A673 (cell line): ENCODE measurements at regions not wholly inside any gene's neighbourhood (a gene's known extent, or its start where the extent isn't known, plus 50 kb on each side); places are given as distances from the start of the nearest gene placed in this dataset.

Experiments
- BruUV-seq: library from RNA; stranded (reverse); fragments of 400-500 nt; replicated peaks from 2 replicates; lab custom pipeline; 2021; lab: Mats Ljungman, UMichigan
- CTCF ChIA-PET: fragments of 300-600 bp; sonication (Branson Sonifier 250); formaldehyde crosslinking; loops from one replicate; lab custom pipeline; 2022; ENCODE audit warnings: antibody characterized with exemption; lab: Charles Lee
- POLR2A ChIA-PET: fragments of 300-600 bp; sonication (Branson Sonifier 250); formaldehyde crosslinking; loops from one replicate; lab custom pipeline; 2022; ENCODE audit warnings: antibody characterized with exemption; ENCODE audit not compliant: low non-redundant PET; lab: Charles Lee
- DNase-seq: peaks from one replicate; pipeline ENCODE4 v3.0.0-alpha.2; 2015; ENCODE audit warnings: low spot score
- H3K27ac ChIP-seq: fragments of 200-600 bp; sonication (generic); 2 replicates; pipeline ENCODE4 v1.5.1; 2016; ENCODE audit warnings: mixed run types, low read depth, mild to moderate bottlenecking, mixed read lengths, antibody characterized with exemption, low read length; ENCODE audit not compliant: poor library complexity, severe bottlenecking
- H3K27me3 ChIP-seq: fragments of 200-600 bp; sonication (generic); replicated peaks from 2 replicates; pipeline ENCODE4 v1.6.1; 2017; ENCODE audit warnings: mixed run types, low read depth, mild to moderate bottlenecking, mixed read lengths, antibody characterized with exemption, low read length; ENCODE audit not compliant: insufficient read depth, poor library complexity
- H3K36me3 ChIP-seq: fragments of 200-600 bp; sonication (generic); 2 replicates; pipeline ENCODE4 v1.6.1; 2016; ENCODE audit warnings: mixed run types, mild to moderate bottlenecking, mixed read lengths, antibody characterized with exemption, low read length; ENCODE audit not compliant: insufficient read depth, poor library complexity, severe bottlenecking
- H3K4me1 ChIP-seq: fragments of 200-600 bp; sonication (generic); 2 replicates; pipeline ENCODE4 v1.6.1; 2017; ENCODE audit warnings: mixed run types, mild to moderate bottlenecking, mixed read lengths, antibody characterized with exemption, low read length; ENCODE audit not compliant: insufficient read depth, poor library complexity, severe bottlenecking
- H3K4me3 ChIP-seq: fragments of 200-600 bp; sonication (generic); 2 replicates; pipeline ENCODE4 v1.5.1; 2016; ENCODE audit warnings: low read depth, mixed run types, mild to moderate bottlenecking, mixed read lengths, low read length; ENCODE audit not compliant: poor library complexity, severe bottlenecking
- H3K9me3 ChIP-seq: fragments of 200-600 bp; sonication (generic); 2 replicates; pipeline ENCODE4 v1.6.1; 2016; ENCODE audit warnings: mixed run types, low read depth, mild to moderate bottlenecking, mixed read lengths, antibody characterized with exemption, low read length; ENCODE audit not compliant: poor library complexity, severe bottlenecking
- EZH2 ChIP-seq: fragments of 200-600 bp; sonication (generic); IDR thresholded peaks from 2 replicates; pipeline ENCODE4 v1.6.1; 2017; ENCODE audit warnings: borderline replicate concordance, low read depth, mild to moderate bottlenecking, mixed read lengths, antibody characterized with exemption, low read length; ENCODE audit not compliant: poor library complexity, severe bottlenecking
- intact Hi-C: fragments of 100-400 bp; cut with micrococcal nuclease; formaldehyde crosslinking; loops from one replicate; pipeline ENCODE4 v1.10.0; 2022; ENCODE audit not compliant: unreplicated experiment
- TF ChIP-seq, protein P1 (sequence below): fragments of 300-800, 200-600 bp; sonication (generic); conservative IDR thresholded peaks from 2 replicates; pipeline ENCODE4 v1.5.1; 2017; ENCODE audit warnings: low read depth, mild to moderate bottlenecking, antibody characterized with exemption, low read length, moderate library complexity, mixed read lengths

DNA sequence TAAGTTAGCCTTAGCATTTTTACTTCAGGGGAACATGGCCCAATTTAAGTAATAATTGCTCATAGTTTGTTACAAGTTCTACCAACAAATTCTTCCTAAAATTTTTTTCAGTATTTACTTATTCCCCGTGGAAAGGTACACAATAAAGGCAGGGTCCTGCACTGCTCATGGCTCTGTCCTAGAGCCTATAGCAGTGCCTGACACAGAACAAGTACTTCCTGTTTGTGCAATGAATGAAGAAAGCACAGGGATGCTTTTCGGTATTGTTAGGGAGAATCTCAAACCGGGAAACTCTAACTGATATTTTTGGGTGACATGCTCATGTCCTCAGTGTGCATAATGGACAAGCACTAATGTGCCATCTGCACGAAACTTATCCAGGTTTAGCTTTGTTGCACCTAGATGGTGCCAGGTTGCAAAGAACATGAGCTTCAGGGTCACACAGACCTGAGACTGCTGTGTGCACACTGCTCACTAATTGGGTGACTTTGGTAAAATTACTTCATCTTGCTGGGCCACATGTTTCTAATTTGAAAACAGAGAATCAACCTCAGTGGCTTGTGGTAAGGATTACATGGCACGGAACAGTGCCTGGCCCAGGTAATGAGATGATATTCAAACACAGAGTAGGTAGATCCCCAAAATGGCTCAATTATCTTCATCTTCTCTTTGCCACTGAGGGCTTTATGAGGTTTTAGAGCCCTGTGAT lies 175.8 kb upstream of the NPY2R start:
- Histone ChIP-seq H3K27me3 (no peaks in the 10 kb centered on the region), H3K27ac (no peak overlapping the region), H3K4me3 (no peak overlapping the region), H3K4me1 (no peaks in the 10 kb centered on the region), H3K36me3 (no peaks in the 10 kb centered on the region), H3K9me3 (no peaks in the 10 kb centered on the region)
- TF ChIP-seq, protein P1, sequence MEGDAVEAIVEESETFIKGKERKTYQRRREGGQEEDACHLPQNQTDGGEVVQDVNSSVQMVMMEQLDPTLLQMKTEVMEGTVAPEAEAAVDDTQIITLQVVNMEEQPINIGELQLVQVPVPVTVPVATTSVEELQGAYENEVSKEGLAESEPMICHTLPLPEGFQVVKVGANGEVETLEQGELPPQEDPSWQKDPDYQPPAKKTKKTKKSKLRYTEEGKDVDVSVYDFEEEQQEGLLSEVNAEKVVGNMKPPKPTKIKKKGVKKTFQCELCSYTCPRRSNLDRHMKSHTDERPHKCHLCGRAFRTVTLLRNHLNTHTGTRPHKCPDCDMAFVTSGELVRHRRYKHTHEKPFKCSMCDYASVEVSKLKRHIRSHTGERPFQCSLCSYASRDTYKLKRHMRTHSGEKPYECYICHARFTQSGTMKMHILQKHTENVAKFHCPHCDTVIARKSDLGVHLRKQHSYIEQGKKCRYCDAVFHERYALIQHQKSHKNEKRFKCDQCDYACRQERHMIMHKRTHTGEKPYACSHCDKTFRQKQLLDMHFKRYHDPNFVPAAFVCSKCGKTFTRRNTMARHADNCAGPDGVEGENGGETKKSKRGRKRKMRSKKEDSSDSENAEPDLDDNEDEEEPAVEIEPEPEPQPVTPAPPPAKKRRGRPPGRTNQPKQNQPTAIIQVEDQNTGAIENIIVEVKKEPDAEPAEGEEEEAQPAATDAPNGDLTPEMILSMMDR = no peak
- TF ChIP-seq EZH2 = no peak
- no peak for DNase-seq
- POLR2A ChIA-PET = no interaction called here
- BruUV-seq = no TSS peak
- intact Hi-C loops = no loop called here
- CTCF ChIA-PET = no interaction called here

DNA sequence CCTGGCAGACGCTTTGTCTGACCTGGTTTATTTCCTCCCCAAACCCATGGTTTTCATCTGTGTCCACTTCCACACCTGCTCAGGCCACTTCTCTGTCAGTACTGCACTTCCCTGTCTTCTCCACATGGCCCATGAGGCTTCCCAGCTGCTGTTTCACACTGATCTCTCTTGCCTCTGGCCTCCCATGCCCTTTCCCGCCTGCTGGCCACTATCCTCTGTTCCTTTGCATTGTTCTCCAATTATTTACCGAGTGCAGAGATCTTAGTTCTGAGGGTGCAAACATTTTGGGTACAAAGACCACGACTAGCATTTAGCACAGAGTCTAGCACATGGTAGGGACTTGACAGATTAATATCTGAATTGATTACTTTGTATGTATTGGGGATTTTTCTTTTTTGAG lies 174.8 kb upstream of the NPY2R start:
- Histone ChIP-seq H3K27me3 (no peaks in the 10 kb centered on the region), H3K9me3 (no peaks in the 10 kb centered on the region), H3K36me3 (no peaks in the 10 kb centered on the region), H3K4me3 (no peak overlapping the region), H3K4me1 (no peaks in the 10 kb centered on the region), H3K27ac (no peak overlapping the region)
- TF ChIP-seq, protein P1 = no peak
- no peak for TF ChIP-seq EZH2
- ChIA-PET POLR2A (no interaction called here), CTCF (no interaction called here)
- no peak for DNase-seq
- intact Hi-C loops = no loop called here
- no TSS peak for BruUV-seq

DNA sequence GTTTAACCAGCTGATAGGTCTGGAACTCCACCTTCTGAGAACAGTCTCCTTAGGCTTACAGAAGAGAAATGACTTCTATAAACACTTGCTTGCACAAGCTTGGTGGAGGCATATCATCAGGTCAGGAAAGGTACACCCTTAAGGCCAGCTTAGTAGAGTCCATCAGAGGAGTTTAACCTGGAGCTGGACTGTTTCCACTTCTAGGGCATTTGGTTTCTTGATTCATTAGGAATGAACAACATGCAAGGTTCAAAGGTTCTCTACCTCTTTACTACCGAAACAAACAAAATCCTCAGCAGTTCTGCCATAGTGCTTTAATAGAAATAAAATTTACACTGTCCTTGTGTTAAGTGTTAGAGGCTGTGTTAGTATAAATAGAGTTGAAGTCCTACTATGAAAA lies 171.4 kb upstream of the NPY2R start:
- intact Hi-C loops = no loop called here
- DNase-seq = no peak
- Histone ChIP-seq H3K4me1 (no peaks in the 10 kb centered on the region), H3K27me3 (no peaks in the 10 kb centered on the region), H3K36me3 (no peaks in the 10 kb centered on the region), H3K9me3 (no peaks in the 10 kb centered on the region), H3K27ac (no peak overlapping the region), H3K4me3 (no peak overlapping the region)
- ChIA-PET CTCF (no interaction called here), POLR2A (no interaction called here)
- BruUV-seq = no TSS peak
- TF ChIP-seq, protein P1 = no peak
- TF ChIP-seq EZH2 = no peak
